ENCODE measurements at regions not wholly inside any gene's neighbourhood (a gene's known extent, or its start where the extent isn't known, plus 50 kb on each side); places are given as distances from the start of the nearest gene placed in this dataset.
"Not testable (repeated sequence)": the region's sequence is repeated elsewhere in the genome, so short reads cannot be mapped to it uniquely, and the experiment has no call there.

DNA sequence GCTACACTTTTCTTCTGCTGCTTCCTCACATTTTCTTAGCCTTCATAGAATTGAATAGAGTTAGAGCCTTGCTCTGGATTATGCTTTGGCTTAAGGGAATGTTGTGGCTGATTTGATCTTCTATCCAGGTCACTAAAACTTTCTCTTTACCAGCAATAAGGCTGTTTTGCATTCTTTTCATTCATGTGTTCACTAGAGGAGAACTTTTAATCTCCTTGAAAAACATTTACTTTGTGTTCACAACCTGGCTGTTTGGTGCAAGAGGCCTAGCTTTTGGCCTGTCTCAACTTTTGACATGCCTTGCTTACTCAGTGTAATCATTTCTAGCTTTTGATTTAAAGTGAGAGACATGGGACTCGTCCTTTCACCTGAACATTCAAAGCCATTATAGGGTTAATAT is 87.7 kb upstream of the RAB40AL start:
- H3K36me3 ChIP-seq (ENCODE audit: low read depth, low read length): no peaks in the 10 kb centered on the region
- no peak for ATAC-seq
- peaks cover 21% of the 10 kb centered on the region for H3K4me1 ChIP-seq (ENCODE audit: insufficient read depth, low read length)
- H3K79me2 ChIP-seq (ENCODE audit: low read length): no peaks in the 10 kb centered on the region
- no peak overlapping the region for H3K9ac ChIP-seq (ENCODE audit: low read length)
- BruUV-seq (replicated peaks): no TSS peak
- H4K20me1 ChIP-seq (ENCODE audit: low read length): no peaks in the 10 kb centered on the region
- no peak overlapping the region for H2AFZ ChIP-seq (ENCODE audit: low read length)
- no peak for DNase-seq
- H3K9me2 ChIP-seq (replicated peaks; ENCODE audit: low read length): no peaks in the 10 kb centered on the region
- H3K27ac ChIP-seq (ENCODE audit: low read length): no peak overlapping the region
- TF ChIP-seq EZH2phosphoT487 (IDR thresholded peaks at IDR 0.05; ENCODE audit: borderline replicate concordance, low read length): no peak
- TF ChIP-seq EZH2 (IDR thresholded peaks at IDR 0.05; ENCODE audit: low read length, unreplicated experiment): no peak
- TF ChIP-seq, protein P1, sequence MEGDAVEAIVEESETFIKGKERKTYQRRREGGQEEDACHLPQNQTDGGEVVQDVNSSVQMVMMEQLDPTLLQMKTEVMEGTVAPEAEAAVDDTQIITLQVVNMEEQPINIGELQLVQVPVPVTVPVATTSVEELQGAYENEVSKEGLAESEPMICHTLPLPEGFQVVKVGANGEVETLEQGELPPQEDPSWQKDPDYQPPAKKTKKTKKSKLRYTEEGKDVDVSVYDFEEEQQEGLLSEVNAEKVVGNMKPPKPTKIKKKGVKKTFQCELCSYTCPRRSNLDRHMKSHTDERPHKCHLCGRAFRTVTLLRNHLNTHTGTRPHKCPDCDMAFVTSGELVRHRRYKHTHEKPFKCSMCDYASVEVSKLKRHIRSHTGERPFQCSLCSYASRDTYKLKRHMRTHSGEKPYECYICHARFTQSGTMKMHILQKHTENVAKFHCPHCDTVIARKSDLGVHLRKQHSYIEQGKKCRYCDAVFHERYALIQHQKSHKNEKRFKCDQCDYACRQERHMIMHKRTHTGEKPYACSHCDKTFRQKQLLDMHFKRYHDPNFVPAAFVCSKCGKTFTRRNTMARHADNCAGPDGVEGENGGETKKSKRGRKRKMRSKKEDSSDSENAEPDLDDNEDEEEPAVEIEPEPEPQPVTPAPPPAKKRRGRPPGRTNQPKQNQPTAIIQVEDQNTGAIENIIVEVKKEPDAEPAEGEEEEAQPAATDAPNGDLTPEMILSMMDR (conservative IDR thresholded peaks at IDR 0.05; ENCODE audit: low read depth, low read length): no peak
- no peaks in the 10 kb centered on the region for H3K27me3 ChIP-seq (ENCODE audit: low read length)
- POLR2A ChIA-PET (ENCODE audit: unreplicated experiment): no interaction called here
- no peaks in the 10 kb centered on the region for H3F3A ChIP-seq (ENCODE audit: low read length, unreplicated experiment)
- H3K9me3 ChIP-seq (ENCODE audit: low read length): no peaks in the 10 kb centered on the region
- CTCF ChIA-PET: no interaction called here
- H3K4me2 ChIP-seq (ENCODE audit: low read length): no peak overlapping the region
- intact Hi-C loops (cut with micrococcal nuclease): no loop called here
- H3K4me3 ChIP-seq (ENCODE audit: low read length): no peak overlapping the region

DNA sequence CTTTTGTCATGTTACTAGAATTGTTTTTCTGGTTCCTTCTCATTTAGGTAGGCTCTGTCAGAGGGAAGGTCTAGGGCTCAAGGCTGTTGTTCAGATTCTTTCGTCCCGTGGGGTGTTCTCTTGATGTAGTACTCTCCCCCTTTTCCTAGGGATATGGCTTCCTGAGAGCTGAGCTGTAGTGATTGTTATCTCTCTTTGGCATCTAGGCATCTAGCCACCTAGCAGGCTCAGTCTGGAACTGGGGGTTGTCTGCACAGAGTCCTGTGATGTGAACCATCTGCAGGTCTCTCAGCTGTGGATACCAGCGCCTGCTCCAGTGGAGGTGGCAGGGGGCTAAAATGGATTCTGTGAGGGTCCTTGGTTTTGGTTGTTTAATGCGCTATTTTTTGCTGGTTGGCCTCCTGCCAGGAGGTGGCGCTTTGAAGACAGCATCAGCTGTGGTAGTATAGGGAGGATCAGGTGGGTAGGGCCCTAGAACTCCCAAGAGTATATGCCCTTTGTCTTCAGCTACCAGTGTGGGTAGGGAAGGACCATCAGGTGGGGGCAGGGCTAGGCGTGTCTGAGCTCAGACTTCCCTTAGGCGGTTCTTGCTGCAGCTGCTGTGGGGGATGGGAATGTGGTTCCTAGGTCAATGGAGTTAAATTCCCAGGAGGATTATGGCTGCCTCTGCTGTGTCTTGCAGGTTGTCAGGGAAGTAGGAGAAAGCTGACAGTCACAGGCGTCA is 78.1 kb upstream of the RAB40AL start:
- POLR2A ChIA-PET (ENCODE audit: unreplicated experiment); H3F3A ChIP-seq (ENCODE audit: low read length, unreplicated experiment); H3K4me1 ChIP-seq (ENCODE audit: insufficient read depth, low read length); H3K9me2 ChIP-seq (replicated peaks; ENCODE audit: low read length); H3K4me3 ChIP-seq (ENCODE audit: low read length); H4K20me1 ChIP-seq (ENCODE audit: low read length); H3K27me3 ChIP-seq (ENCODE audit: low read length); H3K4me2 ChIP-seq (ENCODE audit: low read length); BruUV-seq (replicated peaks); H2AFZ ChIP-seq (ENCODE audit: low read length); H3K27ac ChIP-seq (ENCODE audit: low read length); H3K9ac ChIP-seq (ENCODE audit: low read length); H3K36me3 ChIP-seq (ENCODE audit: low read depth, low read length); H3K79me2 ChIP-seq (ENCODE audit: low read length); CTCF ChIA-PET; ATAC-seq; intact Hi-C loops (cut with micrococcal nuclease); H3K9me3 ChIP-seq (ENCODE audit: low read length): not testable (repeated sequence)
- peak; percentile 8 for DNase-seq

DNA sequence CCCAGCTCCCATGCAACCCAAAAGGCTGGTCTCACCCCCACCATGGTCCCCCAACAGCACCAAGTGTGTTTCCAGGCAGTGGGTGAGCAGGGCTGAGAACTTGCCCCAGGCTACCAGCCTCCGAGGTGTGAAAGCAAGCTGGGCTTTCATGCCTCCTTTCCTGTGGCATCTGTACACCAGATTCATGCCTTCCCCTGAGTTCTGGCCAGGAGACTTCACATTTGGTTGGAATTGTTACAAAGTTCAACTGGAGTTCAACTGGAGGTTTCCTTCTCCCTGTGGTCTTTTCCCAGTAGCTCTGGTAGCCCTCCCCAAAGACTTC is 77.6 kb upstream of the RAB40AL start:
- Histone ChIP-seq H3K4me2 (ENCODE audit: low read length) (no peak overlapping the region), H3K27me3 (ENCODE audit: low read length) (no peaks in the 10 kb centered on the region), H3K27ac (ENCODE audit: low read length) (no peak overlapping the region), H3F3A (ENCODE audit: low read length, unreplicated experiment) (no peaks in the 10 kb centered on the region), H3K79me2 (ENCODE audit: low read length) (no peaks in the 10 kb centered on the region), H4K20me1 (ENCODE audit: low read length) (no peaks in the 10 kb centered on the region), H3K9me3 (ENCODE audit: low read length) (no peaks in the 10 kb centered on the region), H2AFZ (ENCODE audit: low read length) (no peak overlapping the region), H3K9ac (ENCODE audit: low read length) (no peak overlapping the region), H3K4me3 (ENCODE audit: low read length) (no peak overlapping the region), H3K36me3 (ENCODE audit: low read depth, low read length) (no peaks in the 10 kb centered on the region), H3K9me2 (replicated peaks; ENCODE audit: low read length) (no peaks in the 10 kb centered on the region), H3K4me1 (ENCODE audit: insufficient read depth, low read length) (peaks cover 5% of the 10 kb centered on the region; the same call in 1 of the 2 replicates)
- DNase-seq: no peak
- no TSS peak for BruUV-seq (replicated peaks)
- ATAC-seq: no peak
- CTCF ChIA-PET: no interaction called here
- POLR2A ChIA-PET (ENCODE audit: unreplicated experiment): no interaction called here
- TF ChIP-seq EZH2 (IDR thresholded peaks at IDR 0.05; ENCODE audit: low read length, unreplicated experiment) (no peak), EZH2phosphoT487 (IDR thresholded peaks at IDR 0.05; ENCODE audit: borderline replicate concordance, low read length) (no peak)
- TF ChIP-seq, protein P1 (conservative IDR thresholded peaks at IDR 0.05; ENCODE audit: low read depth, low read length): no peak
- intact Hi-C loops (cut with micrococcal nuclease): no loop called here
